ENCODE measurements at regions not wholly inside any gene's neighbourhood (a gene's known extent, or its start where the extent isn't known, plus 50 kb on each side); places are given as distances from the start of the nearest gene placed in this dataset.

DNA sequence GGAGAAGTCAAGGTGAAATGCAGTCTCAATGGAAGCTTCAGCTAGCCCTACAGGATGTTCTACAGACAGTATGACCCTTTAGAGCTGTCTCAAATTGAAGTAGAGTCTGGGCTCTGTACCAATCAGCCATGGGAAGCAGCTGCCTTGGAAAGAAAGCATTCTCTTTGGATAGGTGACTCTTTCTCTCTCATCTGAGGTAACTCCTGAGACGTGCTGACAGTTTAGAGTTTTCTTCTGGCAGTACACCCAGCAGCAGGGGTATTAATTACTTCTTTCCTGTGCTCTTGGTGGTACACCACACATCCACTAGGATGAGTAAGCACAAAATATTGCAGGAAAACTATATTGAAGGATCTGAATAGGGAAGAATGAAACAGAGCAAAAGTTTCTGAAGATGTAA is 329.6 kb upstream of the RGMB start:
- TF ChIP-seq POLR2A (IDR thresholded peaks at IDR 0.05; ENCODE audit: low read depth, low read length) = no peak
- no peak for TF ChIP-seq POLR2AphosphoS5 (IDR thresholded peaks at IDR 0.05; ENCODE audit: low read depth, low read length)
- no peak for TF ChIP-seq POU2F2 (IDR thresholded peaks at IDR 0.05; ENCODE audit: low read depth, low read length)
- TF ChIP-seq TAF1 (IDR thresholded peaks at IDR 0.05; ENCODE audit: low read depth, low read length) = no peak
